HepG2 (cell line): ENCODE measurements at regions not wholly inside any gene's neighbourhood (a gene's known extent, or its start where the extent isn't known, plus 50 kb on each side); places are given as distances from the start of the nearest gene placed in this dataset.

ENCODE experiments used
- ATAC-seq: fragments of 200-7000 bp; cut with Tn5 transposase; 3 replicates; pipeline ENCODE4 v1.9.1; 2020; ENCODE audit warnings: mild to moderate bottlenecking, moderate library complexity
- BruUV-seq: library from RNA; stranded (reverse); fragments of 400-500 nt; replicated peaks from 2 replicates; lab custom pipeline; 2021; lab: Mats Ljungman, UMichigan
- CTCF ChIA-PET: fragments of 300-600 bp; formaldehyde crosslinking; extraction: SDS; loops from one replicate; lab custom pipeline; 2021; ENCODE audit warnings: low total read pairs, inconsistent platforms, low intra/inter-chr PET ratio; lab: Yijun Ruan, JAX
- POLR2A ChIA-PET: fragments of 350-600 bp; sonication (Branson Sonifier 250); formaldehyde crosslinking; loops from one replicate; lab custom pipeline; 2020; ENCODE audit warnings: antibody characterized with exemption, inconsistent platforms; lab: Yijun Ruan, JAX
- DNase-seq: peaks from one replicate; pipeline ENCODE4 v3.0.0-alpha.2; 2015; ENCODE audit warnings: low spot score
- FAIRE-seq: peaks from 3 replicates; lab custom pipeline; 2011; peaks lifted over from hg19 to GRCh38; lab: Jason Lieb, UNC
- H2AFZ ChIP-seq: one replicate; pipeline ENCODE4 v1.6.1; 2011; ENCODE audit warnings: low read length, inconsistent platforms
- H3K27ac ChIP-seq: fragments of 300-600 bp; 3 replicates; pipeline ENCODE4 v1.8.0; 2011; ENCODE audit warnings: mixed run types, mild to moderate bottlenecking, mixed read lengths, low read length, inconsistent platforms; ENCODE audit not compliant: insufficient read depth; ENCODE audit errors: extremely low read length
- H3K27me3 ChIP-seq, 2 experiments: fragments of 200-600 bp in 1 of 2; 2 replicates in 1 of 2; 3 replicates in 1 of 2; pipeline versions ENCODE4 v1.6.0 to v1.8.0; 2011; ENCODE audit warnings: low read length in 2 of 2, mild to moderate bottlenecking in 2 of 2, moderate library complexity in 2 of 2, inconsistent platforms in 1 of 2; ENCODE audit not compliant: insufficient read depth in 2 of 2, control insufficient read depth in 1 of 2
- H3K36me3 ChIP-seq, 2 experiments: fragments of 200-600 bp in 1 of 2; replicated peaks in 1 of 2; 2 replicates in 1 of 2; 3 replicates in 1 of 2; pipeline versions ENCODE4 v1.5.1 to v1.8.0; 2011; ENCODE audit warnings: low read length in 2 of 2, inconsistent platforms in 1 of 2; ENCODE audit not compliant: insufficient read depth in 2 of 2, control insufficient read depth in 1 of 2
- H3K4me1 ChIP-seq: 2 replicates; pipeline ENCODE4 v1.5.1; 2012; ENCODE audit warnings: low read length, inconsistent platforms; ENCODE audit not compliant: insufficient read depth
- H3K4me2 ChIP-seq: 2 replicates; pipeline ENCODE4 v1.6.0; 2011; ENCODE audit warnings: low read depth, low read length, inconsistent platforms
- H3K4me3 ChIP-seq, 3 experiments: fragments of 200-600 bp in 1 of 3; sonication (generic), shearing (Covaris generic) in 1 of 3; replicated peaks in 1 of 3; 2 replicates each; pipeline ENCODE4 v1.5.1; 2011 to 2016; ENCODE audit warnings: low read length in 3 of 3, inconsistent platforms in 2 of 3, low read depth in 2 of 3, mild to moderate bottlenecking in 2 of 3, control low read depth in 1 of 3, mixed read lengths in 1 of 3; ENCODE audit not compliant: insufficient read depth in 1 of 3
- H3K79me2 ChIP-seq: one replicate; pipeline ENCODE4 v1.6.1; 2011; ENCODE audit warnings: low read length, inconsistent platforms; ENCODE audit not compliant: insufficient read depth
- H3K9ac ChIP-seq: 2 replicates; pipeline ENCODE4 v1.6.0; 2011; ENCODE audit warnings: mild to moderate bottlenecking, low read depth, low read length, inconsistent platforms; ENCODE audit not compliant: insufficient read depth
- H3K9me3 ChIP-seq: 2 replicates; pipeline ENCODE4 v1.5.1; 2012; ENCODE audit warnings: mild to moderate bottlenecking, low read length
- H4K20me1 ChIP-seq: 2 replicates; pipeline ENCODE4 v1.6.0; 2011; ENCODE audit warnings: inconsistent platforms, mild to moderate bottlenecking, low read length, moderate library complexity; ENCODE audit not compliant: insufficient read depth
- ARNTL ChIP-seq: sonication (generic); formaldehyde crosslinking; IDR thresholded peaks from 2 replicates; pipeline ENCODE4 v1.4.0; 2020; ENCODE audit warnings: mild to moderate bottlenecking, missing genetic modification reagents
- CHD4 ChIP-seq: fragments of 200-600 bp; sonication (generic); IDR thresholded peaks from 2 replicates; pipeline ENCODE4 v1.7.0; 2017; ENCODE audit warnings: mild to moderate bottlenecking, low read length, borderline replicate concordance
- ELF1 ChIP-seq: sonication (generic); formaldehyde crosslinking; IDR thresholded peaks from 2 replicates; pipeline ENCODE4 v1.4.0; 2020; ENCODE audit warnings: missing genetic modification reagents
- HNF4A ChIP-seq: sonication (generic); formaldehyde crosslinking; IDR thresholded peaks from 2 replicates; pipeline ENCODE4 v1.4.0; 2020; ENCODE audit warnings: missing genetic modification reagents
- KAT2B ChIP-seq: fragments of 150-350 bp; IDR thresholded peaks from 2 replicates; pipeline ENCODE4 v1.6.1; 2014; ENCODE audit warnings: low read depth, low read length, borderline replicate concordance
- ZFY ChIP-seq: sonication (generic); formaldehyde crosslinking; IDR thresholded peaks from 2 replicates; pipeline ENCODE4 v1.4.0; 2020; ENCODE audit warnings: missing genetic modification reagents
- WGBS: methylation state at CpG from one replicate; pipeline ENCODE4 v1.1.6; 2017; ENCODE audit warnings: low lambda C conversion rate; 5-methylcytosine and 5-hydroxymethylcytosine counted together
- in situ Hi-C: cut with HindIII; loops from 2 replicates; pipeline ENCODE4 v1.10.0; 2017; ENCODE audit warnings: low pct_unique_long_range_greater_than_20kb; ENCODE audit not compliant: extremely low pct_ligation_motif_present
- intact Hi-C: fragments of 100-400 bp; cut with micrococcal nuclease; formaldehyde crosslinking; loops from one replicate; pipeline ENCODE4 v1.10.0; 2022; ENCODE audit not compliant: unreplicated experiment
- TF ChIP-seq, protein P1 (sequence below): sonication (generic); formaldehyde crosslinking; IDR thresholded peaks from 2 replicates; pipeline ENCODE4 v1.4.0; 2020; ENCODE audit warnings: low read depth, mild to moderate bottlenecking, missing genetic modification reagents
- TF ChIP-seq, protein P2 (sequence below): sonication (generic); formaldehyde crosslinking; IDR thresholded peaks from 2 replicates; pipeline ENCODE4 v1.4.0; 2020; ENCODE audit warnings: missing genetic modification reagents

DNA sequence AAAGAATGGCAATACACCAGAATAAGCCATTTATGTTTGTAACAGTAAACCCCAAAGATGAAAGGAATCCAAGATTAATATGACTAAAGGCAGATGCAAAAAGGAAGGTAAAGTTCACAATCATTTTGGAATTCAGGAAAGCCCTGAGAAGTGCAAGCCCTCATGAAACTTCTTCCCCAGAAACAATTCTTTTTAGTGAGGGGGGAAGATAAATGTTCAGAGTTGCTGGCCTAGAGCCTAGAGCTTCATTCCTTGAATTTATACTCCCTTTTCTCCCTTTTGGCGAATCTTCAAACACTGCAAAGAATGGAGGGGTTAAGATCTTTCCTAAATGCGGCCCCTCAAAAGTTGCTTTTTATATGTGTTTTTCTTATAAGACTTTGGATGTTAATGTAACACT lies 368.8 kb downstream of the MEIS1 start:
- WGBS = 45% methylated on average over 2 of the region's 2 CpGs
- H3K27ac ChIP-seq = no peak overlapping the region
- no peaks in the 10 kb centered on the region for H3K79me2 ChIP-seq
- ATAC-seq (no peak), FAIRE-seq (no peak), DNase-seq (no peak)
- in situ Hi-C loops = no loop called here
- no TSS peak for BruUV-seq
- H3K9me3 ChIP-seq = no peaks in the 10 kb centered on the region
- H3K4me2 ChIP-seq = no peak overlapping the region
- no peaks in the 10 kb centered on the region for H3K27me3 ChIP-seq
- peaks cover 11% of the 10 kb centered on the region for H3K4me1 ChIP-seq
- no peak for TF ChIP-seq KAT2B
- TF ChIP-seq, protein P1, sequence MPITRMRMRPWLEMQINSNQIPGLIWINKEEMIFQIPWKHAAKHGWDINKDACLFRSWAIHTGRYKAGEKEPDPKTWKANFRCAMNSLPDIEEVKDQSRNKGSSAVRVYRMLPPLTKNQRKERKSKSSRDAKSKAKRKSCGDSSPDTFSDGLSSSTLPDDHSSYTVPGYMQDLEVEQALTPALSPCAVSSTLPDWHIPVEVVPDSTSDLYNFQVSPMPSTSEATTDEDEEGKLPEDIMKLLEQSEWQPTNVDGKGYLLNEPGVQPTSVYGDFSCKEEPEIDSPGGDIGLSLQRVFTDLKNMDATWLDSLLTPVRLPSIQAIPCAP (CRISPR knock-in tag) = no peak
- TF ChIP-seq ZFY (CRISPR knock-in tag) = no peak
- TF ChIP-seq CHD4 = no peak
- TF ChIP-seq ARNTL (CRISPR knock-in tag) = no peak
- no peak for TF ChIP-seq HNF4A (CRISPR knock-in tag)
- TF ChIP-seq, protein P2, sequence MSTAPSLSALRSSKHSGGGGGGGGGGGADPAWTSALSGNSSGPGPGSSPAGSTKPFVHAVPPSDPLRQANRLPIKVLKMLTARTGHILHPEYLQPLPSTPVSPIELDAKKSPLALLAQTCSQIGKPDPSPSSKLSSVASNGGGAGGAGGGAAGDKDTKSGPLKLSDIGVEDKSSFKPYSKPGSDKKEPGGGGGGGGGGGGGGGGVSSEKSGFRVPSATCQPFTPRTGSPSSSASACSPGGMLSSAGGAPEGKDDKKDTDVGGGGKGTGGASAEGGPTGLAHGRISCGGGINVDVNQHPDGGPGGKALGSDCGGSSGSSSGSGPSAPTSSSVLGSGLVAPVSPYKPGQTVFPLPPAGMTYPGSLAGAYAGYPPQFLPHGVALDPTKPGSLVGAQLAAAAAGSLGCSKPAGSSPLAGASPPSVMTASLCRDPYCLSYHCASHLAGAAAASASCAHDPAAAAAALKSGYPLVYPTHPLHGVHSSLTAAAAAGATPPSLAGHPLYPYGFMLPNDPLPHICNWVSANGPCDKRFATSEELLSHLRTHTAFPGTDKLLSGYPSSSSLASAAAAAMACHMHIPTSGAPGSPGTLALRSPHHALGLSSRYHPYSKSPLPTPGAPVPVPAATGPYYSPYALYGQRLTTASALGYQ (CRISPR knock-in tag) = no peak
- TF ChIP-seq ELF1 (CRISPR knock-in tag) = no peak
- POLR2A ChIA-PET = no interaction called here
- no peaks in the 10 kb centered on the region for H4K20me1 ChIP-seq
- intact Hi-C loops = no loop called here
- H3K4me3 ChIP-seq = no peak overlapping the region
- CTCF ChIA-PET = no interaction called here
- H3K9ac ChIP-seq = no peak overlapping the region
- H3K36me3 ChIP-seq = no peaks in the 10 kb centered on the region
- no peak overlapping the region for H2AFZ ChIP-seq
